ENCODE measurements at regions not wholly inside any gene's neighbourhood (a gene's known extent, or its start where the extent isn't known, plus 50 kb on each side); places are given as distances from the start of the nearest gene placed in this dataset.

DNA sequence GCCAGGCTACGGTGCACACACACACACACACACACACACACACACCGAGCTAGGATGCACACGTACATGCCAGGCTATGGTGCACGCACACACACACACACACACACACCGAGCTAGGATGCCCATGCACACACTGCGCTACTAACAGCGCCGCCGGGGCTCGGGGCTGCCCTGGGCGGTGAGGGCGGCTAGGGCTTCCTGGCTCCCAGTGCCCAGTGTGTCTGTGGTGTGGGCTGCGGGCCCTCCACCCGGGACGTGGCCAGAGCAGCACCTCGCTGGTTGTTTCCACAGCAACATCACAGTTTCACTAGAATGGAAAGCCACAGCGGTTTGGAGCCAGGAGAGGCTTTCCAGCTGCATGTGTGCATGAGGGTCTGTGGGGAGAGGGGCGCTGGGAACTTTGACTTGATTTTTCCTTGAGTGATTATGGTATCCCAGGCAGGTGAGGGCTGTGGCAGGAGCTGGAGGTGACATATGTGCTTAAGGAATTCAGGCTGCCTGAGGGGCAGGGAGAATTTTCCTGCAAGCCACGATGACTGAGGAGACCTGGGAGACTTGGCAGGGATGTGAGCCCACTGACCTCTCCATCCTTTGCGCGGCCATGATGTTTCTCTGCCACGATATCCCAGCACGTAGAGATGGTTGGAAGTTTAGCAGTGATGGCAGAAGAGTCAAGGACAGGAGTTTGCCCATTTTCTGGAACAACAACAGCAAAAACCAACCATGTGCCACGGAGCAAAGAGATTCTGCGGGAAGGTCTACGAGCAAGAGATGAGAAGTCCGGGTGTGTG, 195.9 kb downstream of the SNX19 start:
- DNase-seq, result no peak

DNA sequence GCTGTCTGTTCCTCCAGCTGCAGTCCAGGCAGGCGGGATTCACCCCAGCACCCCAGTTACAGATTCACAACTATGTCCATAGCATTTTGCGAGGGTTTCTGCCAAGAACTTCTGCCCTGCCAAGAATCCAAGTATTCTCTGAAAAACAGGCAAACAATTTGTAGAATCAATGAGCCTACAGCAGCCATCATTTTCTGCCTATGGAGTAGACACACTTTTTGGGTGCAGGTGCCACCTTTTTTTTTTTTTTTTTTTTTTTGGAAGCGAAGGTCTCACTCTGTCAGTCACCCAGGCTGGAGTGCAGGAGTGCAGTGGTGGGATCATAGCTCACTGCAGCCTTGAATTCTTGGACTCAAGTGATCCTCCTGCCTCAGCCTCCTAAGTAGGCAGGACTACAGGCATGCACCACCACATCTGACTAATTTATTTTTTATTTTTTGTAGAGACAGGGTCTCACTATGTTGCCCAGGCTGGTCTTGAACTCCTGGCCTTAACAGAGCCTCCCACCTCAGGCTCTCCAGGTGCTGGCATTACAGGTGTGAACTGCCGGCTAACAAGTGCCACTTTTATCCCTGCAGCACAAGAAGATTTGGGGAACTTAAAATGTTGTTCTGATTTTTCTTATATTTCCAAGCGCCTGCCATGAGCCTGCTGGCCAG, 195.1 kb downstream of the SNX19 start:
- no peak for DNase-seq

DNA sequence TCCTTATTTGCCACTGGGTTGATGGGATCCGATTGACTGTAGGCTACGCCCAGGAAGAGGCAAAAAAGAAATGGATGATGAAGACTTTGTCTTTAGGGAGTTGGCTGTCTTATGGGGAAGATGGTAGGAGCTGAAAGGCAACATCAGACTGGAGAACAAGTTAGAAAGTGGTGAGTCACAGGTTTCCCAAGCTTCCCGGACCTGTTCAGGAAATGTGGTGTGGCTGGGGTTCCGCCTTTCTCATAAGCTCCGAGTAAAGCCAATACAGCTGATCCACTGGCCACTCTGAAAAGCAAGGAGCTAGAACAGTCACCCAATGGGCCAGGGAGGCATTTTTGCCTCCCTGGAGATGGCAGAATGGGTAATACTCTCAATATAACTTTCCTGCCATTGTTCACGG, 194.5 kb downstream of the SNX19 start:
- no peak for DNase-seq

DNA sequence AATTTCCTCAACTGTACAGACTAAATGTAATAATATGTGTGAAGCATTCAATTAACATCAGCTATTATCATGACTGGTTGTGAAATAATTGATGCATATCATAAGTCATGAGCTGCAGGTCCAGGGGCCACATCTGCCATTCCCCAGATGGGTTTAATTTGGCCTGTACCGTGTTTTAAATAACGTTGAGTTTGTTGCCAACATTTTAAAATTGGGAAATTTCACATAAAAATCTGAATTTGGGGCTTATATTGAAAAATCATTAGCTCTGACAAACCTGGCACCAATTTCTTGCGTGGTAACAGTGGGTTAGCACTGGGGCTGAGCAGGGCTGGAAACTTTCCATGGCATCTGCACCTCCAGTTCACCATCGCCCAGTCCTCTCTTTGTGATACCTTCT, 193.9 kb downstream of the SNX19 start:
- DNase-seq, result no peak

DNA sequence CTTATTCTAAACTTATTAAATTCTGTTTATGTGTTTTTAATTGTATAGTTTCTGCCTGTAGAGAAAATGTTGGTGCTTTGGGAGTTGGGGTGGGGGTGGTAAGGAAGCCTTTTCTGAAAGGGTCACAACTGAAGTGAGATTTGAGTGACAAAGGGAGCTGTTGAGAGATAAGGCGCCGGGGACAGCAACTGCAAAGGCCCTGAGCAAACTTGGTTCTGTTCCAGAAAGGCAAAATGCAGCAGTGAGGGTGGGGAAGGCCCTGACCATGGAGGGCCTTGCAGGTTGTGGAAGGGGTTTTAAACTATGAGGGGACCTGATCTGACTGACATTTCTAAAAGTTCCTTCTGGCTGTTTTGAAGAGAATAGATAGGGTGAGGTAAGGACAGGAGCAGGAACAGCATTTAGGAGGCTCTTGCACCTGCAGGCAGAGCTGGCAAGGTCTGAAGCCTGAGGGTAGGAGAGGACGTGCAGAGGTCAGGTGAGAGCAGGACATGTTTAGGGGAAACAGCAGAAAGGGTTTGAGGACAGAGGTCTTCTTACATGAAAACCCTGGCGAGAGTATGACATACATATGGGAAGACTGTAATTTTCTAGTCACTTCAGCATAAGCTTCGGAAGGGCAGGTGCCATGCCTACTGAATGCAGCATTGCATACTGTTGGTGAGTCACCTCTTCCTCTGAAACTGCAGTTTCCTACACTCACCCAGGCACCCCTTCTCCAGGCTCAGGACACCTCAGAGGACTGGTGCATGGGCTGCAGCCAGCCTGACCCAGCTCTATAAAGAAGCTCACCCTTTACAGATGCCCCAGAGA, 190.7 kb downstream of the SNX19 start:
- no peak for DNase-seq

DNA sequence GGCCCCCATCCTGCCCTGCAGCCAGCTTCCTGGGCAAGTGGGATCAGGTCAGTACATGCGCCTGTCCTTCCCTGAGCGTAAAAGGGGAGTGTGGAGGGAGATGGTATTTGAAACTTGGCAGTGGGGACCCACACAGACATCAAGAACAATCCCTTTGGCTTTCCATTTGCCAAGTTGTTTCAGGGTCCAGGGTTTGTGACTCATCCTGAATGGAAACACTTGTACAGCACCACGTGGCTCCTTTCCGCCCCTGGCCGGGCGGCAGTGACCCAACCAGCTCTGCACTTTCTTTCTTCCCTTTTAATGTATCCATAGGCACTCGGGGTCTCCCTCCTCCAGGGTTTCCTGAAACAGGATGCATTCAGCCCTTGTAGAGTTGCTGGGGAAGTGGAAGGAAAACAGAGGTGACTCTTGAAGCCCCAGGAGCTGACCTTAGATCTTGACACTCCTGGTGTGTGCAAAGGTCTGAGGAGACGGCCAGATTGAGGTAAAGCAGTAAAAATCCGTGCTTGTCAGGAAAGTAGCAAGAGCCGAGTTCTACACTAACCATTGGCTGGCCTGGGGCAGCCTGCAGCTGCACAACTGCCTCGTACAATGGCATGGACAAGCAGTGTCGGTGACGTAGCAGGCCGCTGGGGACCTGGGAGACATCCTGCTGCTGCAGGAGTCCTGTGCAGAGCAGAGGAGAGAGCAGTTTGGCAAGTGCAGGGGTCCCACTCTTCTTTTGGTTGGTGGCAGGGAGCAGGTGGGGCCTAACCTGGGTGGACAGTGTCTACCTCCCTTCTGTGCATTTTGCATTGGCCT, 189.8 kb downstream of the SNX19 start:
- no peak for DNase-seq

DNA sequence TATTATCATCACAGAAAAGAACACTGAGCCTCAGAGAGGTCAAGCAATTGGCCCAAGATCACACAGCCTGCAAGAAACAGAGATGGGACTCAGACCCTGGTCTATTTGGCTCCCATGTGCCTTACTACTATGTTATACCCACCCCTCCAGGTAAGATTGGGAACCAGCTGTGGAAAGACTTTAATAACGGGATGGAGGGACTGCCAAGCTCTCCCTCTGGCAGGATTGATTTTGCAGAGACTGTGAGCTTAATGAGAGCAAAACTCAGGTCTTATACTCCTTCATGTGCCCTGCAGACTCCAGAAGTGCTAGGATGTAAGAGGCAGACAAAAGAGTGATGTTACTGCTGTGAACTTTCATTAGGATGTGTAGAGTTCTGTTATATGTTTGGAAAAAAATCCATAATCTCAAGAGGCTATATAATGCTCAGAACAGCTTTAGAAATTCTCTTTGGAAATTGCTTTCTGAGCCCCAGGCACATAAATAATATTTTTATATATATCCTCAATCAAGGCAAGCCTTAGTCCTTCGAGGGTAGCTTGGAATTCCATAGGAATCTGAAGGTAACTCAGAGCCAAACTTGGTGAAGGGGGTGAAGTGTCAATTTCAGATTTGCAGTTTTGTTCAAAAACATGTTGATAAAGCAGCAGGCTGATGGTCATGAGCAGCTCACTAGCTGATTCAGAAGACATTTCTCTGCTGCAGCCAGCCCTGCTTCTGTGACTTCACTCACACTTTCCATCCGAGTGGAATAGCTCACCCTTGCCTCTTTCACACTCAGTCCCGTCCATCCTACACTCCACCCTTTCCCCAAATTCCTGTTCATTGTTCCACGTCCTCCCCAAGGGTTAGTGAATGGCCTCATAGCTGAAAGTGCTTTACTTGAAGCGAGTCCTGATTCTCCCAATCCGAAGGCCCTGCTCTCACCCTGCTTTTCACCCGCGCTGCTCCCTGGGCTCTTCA, 188.8 kb downstream of the SNX19 start:
- no peak for DNase-seq

DNA sequence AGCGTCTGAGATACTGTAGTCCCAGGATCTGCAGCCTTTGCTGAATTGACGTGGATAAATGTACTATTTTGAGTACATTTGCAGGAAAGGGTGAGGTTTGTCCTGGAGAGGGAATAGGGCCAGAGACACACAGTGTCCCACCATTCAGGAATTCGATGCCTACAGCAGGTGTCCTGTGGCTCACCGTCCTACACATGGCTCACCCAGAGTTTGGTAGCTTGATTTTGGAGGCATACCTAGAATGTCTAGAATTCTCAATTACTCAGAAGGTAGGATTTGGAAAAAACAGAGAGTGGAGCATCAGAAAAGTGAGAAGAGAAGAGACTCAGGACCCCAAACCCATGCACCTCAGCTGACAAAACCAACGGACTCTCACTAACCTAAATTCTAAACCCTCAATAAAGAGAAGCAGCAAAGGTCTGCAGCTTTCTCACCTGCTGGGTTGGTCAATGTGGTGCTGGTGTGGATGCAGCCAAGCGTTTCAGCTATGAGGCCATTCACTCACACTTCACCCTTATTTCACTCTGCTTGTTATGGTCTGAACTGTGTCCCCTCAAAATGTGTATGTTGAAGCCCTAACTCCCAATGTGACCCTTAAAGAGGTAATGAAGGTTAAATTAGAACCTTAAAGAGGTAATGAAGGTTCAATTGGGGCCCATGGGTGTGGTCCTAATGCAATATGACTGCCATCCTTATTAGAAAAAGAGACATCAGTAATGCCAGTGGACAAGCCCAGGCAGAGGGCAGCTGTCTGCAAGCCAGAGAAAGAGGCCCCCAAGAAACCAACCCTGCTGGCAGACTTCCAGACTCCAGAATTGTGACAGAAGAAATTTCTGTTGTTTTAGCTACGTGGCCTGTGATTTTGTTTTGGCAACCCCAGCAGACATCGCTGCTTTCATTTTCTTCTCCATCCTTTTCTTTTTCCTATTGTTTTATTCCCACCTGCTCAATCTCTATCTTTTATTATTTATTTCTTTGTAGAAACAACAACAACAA, 187.8 kb downstream of the SNX19 start:
- no peak for DNase-seq

DNA sequence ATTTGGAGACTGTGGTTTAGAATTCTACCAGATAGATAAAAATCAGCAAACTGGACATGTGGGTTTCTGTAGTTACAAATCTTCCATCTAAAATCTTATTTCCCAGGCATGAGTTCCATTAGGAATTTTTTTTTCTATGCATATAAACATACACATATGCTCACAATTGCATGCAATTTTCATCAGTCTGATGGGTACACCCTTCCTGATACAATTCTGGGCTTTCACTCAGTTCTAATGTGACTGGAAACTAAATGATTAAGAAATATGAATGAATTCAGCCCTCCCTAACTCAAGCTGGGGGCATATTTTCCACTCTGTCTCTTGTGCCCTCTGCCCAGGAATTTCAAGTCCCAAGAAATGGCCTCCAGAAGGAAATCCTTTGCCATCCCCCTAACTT, 187.1 kb downstream of the SNX19 start:
- DNase-seq, result no peak

DNA sequence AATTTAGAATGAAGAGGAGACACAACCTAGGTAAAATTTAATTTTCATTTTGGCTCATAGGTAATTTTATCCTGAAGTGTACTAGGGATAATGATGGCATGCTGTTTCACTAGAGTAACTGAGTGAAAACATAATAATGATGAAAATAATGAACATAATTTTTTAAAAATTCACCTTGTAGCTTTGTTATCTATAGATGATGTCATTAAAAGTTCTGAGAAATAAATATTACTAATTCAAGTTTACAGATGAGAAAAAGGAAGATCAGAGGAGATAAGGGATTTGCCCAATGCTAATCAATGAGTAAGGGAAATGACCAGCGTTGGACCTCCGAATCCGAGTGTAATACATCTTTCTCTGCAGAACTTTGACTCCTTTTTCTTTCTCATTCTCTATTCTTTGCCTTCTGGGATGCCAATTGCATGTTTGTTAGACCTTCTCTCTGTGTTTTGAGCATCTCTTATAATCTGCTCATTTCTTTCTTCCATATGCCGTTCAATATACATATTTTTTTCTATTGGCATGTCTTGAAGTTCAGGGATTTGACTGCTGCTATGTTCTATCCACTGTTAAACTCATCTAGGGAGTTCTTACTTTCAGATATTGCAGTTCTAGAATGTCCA, 186.5 kb downstream of the SNX19 start:
- no peak for DNase-seq

DNA sequence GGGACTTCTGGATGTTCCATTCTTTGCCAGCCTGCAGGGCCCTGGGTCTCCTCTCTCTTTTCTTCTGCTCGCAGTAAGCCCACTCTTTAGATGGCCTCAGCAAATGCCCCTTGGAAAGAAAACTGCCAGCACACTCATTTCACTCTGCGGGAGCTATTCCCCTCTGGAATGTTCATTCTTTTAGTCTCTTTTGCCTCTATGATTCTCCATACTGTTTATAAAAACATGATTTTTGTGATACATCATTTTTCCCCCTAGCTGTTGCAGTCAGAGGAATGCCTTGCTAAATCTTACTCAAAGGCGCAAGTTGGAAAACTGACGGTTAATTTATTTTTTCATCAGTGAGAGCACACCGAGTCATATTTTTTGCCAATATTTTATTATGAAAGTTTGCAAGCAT, 184.9 kb downstream of the SNX19 start:
- no peak for DNase-seq

DNA sequence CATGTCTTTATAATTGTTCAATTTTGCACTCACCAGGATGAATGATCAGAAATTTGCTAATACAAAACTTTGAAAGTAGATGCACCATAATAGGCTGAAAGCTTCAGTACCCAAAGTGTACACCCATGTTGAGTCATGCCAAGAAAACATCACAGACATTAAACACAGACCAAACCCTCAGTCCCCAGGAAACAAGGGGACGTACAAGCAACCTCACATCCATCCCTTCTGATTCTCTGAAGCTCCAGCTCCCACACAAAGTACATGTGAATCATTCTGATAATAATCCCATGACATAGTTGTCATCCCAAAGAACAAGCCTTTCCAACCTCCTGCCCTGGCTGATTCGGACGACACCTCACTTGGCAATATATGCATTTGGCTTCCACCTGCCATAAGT, 183.8 kb downstream of the SNX19 start:
- no peak for DNase-seq

DNA sequence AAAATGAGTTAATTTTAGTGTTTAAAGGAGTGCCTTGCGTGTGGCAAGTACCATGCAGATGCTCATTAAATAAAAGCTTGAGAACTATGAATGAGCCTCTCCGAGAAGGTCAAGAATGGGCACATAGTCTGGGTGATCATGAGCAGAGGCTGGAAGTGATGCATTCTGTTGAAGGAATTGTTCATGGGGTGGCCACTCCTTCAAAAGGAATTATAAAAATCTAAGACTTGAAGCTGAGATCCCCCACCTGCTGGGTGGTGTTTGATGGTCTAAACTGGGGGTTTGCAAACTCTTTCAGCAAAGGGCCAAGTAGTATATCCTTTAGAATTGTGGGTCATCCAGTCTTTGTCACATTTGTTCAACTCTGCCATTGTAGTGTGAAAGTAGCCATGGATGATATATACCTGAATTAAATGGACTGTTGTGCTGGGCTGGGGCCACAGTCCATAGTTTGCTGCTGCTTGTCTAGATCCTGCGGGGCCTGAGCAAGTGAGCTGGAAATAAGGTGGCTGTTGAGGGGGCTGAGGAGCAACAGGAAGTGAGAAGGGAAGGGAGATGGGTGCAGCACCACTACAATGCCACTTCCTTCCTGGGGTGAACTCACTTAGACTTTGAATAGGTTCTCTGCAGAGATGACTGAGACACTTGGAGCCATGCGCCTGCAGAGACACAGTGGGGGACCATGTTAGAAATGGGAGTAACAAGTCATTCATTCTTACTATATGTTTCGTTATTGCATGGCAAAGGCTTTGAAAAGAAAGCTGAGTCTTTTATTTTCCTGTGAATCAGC, 179.0 kb downstream of the SNX19 start:
- no peak for DNase-seq

DNA sequence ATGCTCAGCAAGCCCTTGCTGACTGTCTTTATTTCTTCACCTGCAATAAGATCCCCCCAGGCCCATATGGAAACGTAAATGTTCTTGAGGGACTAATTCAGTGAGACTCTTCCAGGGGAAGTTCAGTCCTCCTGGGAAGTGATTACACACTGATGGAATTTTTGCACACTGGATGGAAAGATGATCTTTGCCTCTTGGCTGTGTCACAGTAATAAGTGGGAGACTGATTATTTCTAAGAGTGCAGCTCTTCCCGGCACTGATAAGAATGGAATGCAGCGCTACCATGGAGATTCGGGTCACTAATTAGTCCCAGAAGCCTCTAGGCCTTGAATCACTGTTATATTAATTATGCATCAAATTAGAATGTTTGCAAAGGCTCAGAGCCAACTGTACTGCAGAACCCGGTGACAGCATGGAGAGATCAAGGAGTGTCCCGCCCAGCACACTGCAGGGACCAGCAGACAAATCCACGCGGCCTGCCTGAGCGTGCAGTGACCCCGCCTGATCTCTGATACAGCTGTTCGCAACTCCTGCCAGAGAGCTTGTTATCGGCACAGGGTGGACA, 178.3 kb downstream of the SNX19 start:
- no peak for DNase-seq

DNA sequence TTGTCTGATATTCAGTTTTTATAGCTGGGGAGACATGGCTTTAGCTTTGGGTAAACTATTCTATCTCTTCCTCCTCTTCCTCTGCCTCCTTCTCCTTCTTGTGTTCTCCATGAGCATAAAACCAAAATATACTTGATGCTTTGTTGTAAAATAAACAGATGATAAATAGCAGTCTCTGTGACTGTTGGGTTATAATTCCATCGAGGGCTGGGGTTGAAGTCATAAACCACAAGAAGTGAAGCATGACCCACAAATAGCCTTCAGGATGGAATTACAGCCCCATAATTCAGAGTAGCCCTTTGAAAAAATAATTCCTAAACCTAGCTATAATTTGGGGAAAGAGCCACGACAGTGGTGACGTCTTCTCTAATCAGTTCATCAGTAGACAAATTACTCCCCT, 177.7 kb downstream of the SNX19 start:
- DNase-seq, result no peak

DNA sequence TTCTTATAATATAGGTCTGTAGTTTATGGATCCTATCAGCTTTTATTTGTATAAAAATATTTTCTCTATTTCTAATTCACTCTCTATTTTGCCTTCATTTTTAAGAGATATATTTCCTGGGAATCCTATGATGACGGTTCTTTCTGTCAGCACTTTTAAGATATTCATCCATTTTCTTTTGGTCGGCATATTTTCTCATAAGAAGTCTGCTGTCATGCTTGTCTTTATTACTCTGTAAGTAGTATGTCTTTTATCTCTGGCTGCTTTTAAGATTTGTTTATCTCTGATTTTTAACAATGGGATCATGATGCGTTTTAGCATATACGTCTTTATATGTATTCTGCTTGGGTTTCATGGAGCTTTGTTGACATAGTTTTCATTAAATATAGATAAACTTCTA, 175.5 kb downstream of the SNX19 start:
- no peak for DNase-seq

DNA sequence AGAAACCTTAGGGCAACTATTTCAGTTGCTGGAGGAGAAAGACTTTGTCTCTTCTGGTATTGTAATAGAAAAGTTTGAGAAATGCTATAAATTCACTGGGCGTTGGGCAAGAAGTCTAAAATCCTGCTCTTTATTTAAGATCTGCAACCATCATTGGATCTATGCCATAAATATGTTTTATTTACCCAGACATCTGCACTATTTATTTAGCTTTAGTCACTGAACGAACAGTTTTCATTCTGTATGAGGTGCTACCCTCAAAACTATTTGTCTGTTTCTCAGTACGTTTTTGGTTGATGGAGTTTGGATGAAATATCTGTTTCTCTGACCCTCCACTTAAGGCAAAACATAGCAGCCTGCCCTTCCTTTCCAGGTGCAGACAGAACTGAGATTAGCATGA, 171.5 kb downstream of the SNX19 start:
- DNase-seq, result no peak

DNA sequence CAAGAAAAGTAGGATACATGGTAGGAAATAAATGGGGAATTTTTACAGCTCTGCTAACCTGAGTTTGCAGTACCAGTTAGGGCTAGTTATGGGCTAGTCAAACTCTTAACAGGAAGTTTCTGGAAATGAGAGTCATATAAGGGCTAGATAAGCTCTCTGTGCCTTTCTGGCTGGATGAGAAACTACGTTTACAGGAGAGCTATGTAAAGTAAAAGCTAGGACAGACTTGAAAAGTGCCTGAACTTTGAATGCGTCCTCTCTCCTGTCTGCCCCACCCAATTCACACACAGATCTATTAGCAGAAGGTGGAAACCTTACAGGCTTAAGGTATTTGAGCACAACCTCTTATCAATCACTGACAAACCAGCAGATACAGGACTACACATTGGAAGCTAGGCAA, 167.1 kb downstream of the SNX19 start:
- DNase-seq, result no peak
